ENCODE measurements at regions not wholly inside any gene's neighbourhood (a gene's known extent, or its start where the extent isn't known, plus 50 kb on each side); places are given as distances from the start of the nearest gene placed in this dataset.

DNA sequence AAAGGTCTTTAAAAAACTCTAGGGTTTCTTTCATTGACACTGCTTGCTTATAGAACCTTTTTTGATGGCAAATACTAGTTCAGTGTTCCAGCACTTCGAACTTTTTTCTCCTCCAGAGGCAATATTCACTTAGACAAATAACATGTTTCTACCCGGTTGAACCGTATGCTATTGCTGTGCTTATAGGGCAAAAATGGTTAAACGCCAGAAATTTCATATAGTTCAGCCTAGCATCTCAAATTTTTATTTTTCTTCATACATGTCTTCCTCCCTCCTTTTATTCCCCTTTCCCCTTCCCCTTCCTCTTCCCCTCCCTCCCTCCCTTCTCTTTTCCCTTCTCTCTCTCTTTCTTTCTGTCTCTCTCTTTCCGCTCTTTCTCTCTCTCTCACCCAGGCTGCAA, 96.9 kb upstream of the FSHR start:
- Mint-ChIP-seq H3K27me3 (ENCODE audit: low read depth) (no peaks in the 10 kb centered on the region), H3K4me1 (no peaks in the 10 kb centered on the region), H3K4me3 (no peak overlapping the region), H3K9me3 (peaks cover 4 to 9% of the 10 kb centered on the region in 2 experiments; a peak in 3 of 5 replicates), H3K36me3 (ENCODE audit: insufficient read depth in 1 of 3, low read depth in 3 of 3) (no peaks in the 10 kb centered on the region), H3K27ac (no peak overlapping the region)
- no peak overlapping the region for H3K4ac ChIP-seq (ENCODE audit: low read depth, low read length)
- no peak overlapping the region for H3K27ac ChIP-seq (ENCODE audit: insufficient read length, low read depth, low read length)
- no peak overlapping the region for H2BK20ac ChIP-seq (ENCODE audit: low read depth, low read length, poor library complexity, severe bottlenecking)
- H2BK12ac ChIP-seq (ENCODE audit: insufficient read length, low read depth, low read length), result no peak overlapping the region
- no peak overlapping the region for H2AK5ac ChIP-seq (ENCODE audit: insufficient read length, low read length)
- H2BK5ac ChIP-seq (ENCODE audit: insufficient read length, low read length), result no peak overlapping the region
- no peak overlapping the region for H3K14ac ChIP-seq (ENCODE audit: insufficient read depth, low read length)
- H3K4me1 ChIP-seq (ENCODE audit: insufficient read depth, low read length), result no peaks in the 10 kb centered on the region
- no peak overlapping the region for H3K4me2 ChIP-seq (ENCODE audit: insufficient read depth, insufficient read length, low read length)
- H3K9me3 ChIP-seq (ENCODE audit: control insufficient read depth, low read depth, low read length), result no peaks in the 10 kb centered on the region
- TF ChIP-seq, protein P1, sequence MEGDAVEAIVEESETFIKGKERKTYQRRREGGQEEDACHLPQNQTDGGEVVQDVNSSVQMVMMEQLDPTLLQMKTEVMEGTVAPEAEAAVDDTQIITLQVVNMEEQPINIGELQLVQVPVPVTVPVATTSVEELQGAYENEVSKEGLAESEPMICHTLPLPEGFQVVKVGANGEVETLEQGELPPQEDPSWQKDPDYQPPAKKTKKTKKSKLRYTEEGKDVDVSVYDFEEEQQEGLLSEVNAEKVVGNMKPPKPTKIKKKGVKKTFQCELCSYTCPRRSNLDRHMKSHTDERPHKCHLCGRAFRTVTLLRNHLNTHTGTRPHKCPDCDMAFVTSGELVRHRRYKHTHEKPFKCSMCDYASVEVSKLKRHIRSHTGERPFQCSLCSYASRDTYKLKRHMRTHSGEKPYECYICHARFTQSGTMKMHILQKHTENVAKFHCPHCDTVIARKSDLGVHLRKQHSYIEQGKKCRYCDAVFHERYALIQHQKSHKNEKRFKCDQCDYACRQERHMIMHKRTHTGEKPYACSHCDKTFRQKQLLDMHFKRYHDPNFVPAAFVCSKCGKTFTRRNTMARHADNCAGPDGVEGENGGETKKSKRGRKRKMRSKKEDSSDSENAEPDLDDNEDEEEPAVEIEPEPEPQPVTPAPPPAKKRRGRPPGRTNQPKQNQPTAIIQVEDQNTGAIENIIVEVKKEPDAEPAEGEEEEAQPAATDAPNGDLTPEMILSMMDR (conservative IDR thresholded peaks at IDR 0.05), result no peak
- H3K23ac ChIP-seq (ENCODE audit: insufficient read length, low read depth, low read length), result no peak overlapping the region
- H3T11ph ChIP-seq (ENCODE audit: low read length), result no peak overlapping the region
- H4K5ac ChIP-seq (ENCODE audit: insufficient read length, low read depth, low read length), result no peak overlapping the region
- H3K79me2 ChIP-seq (ENCODE audit: insufficient read depth, low read length), result no peaks in the 10 kb centered on the region
- no peaks in the 10 kb centered on the region for H3K23me2 ChIP-seq (ENCODE audit: insufficient read length, low read depth, low read length, poor library complexity, severe bottlenecking)
- H3K18ac ChIP-seq (ENCODE audit: insufficient read length, low read depth, low read length), result no peak overlapping the region
- H4K8ac ChIP-seq (replicated peaks; ENCODE audit: insufficient read length, low read depth, low read length), result no peak overlapping the region
- WGBS (ENCODE audit: extremely low coverage, insufficient read length, low lambda C conversion rate), result no CpG with 5 or more reads among the region's 5 CpGs
- no peak overlapping the region for H2BK120ac ChIP-seq (ENCODE audit: low read depth, low read length, poor library complexity, severe bottlenecking)
- no peak for DNase-seq
- no peaks in the 10 kb centered on the region for H3K27me3 ChIP-seq (ENCODE audit: insufficient read depth, low read length)
- H4K20me1 ChIP-seq (ENCODE audit: control insufficient read depth, insufficient read depth, insufficient read length), result no peaks in the 10 kb centered on the region
- no peak overlapping the region for H3K9ac ChIP-seq (ENCODE audit: extremely low read depth, insufficient read length, low read length)
- H2AFZ ChIP-seq (ENCODE audit: low read length), result no peak overlapping the region
- no peak overlapping the region for H4K91ac ChIP-seq (ENCODE audit: insufficient read length, low read depth, low read length)
- no peaks in the 10 kb centered on the region for H3K79me1 ChIP-seq (ENCODE audit: insufficient read depth, low read depth, low read length, poor library complexity, severe bottlenecking)
- no peak overlapping the region for H2BK15ac ChIP-seq (ENCODE audit: low read depth, low read length)
- H3K56ac ChIP-seq (ENCODE audit: insufficient read length, low read depth, low read length), result no peak overlapping the region
